ENCODE measurements at regions not wholly inside any gene's neighbourhood (a gene's known extent, or its start where the extent isn't known, plus 50 kb on each side); places are given as distances from the start of the nearest gene placed in this dataset.

DNA sequence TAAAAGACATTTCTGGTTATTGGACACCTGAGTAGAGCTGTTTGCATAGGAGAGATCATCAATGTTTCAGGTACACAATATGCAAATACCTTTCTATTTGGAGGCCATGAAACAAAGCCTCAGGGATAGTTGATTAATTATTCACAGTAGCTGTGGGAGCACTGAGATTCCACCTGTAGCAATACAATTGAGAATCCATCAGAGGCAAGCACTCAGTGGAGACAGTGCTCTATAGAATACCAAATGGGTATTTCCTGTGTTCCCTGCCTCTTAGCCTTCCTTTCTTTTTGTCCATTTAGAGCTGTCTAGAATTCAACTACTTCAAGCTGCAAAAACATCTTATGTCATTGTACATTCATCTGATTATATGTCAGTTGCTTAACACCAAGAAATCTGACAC lies 1754.0 kb upstream of the ACO1 start:
- TF ChIP-seq EZH2 (optimal IDR thresholded peaks at IDR 0.05; ENCODE audit: low read depth, low read length) (no peak), EZH2phosphoT487 (IDR thresholded peaks at IDR 0.05; ENCODE audit: low read length) (no peak)
